GM12878 (cell line): ENCODE measurements at regions not wholly inside any gene's neighbourhood (a gene's known extent, or its start where the extent isn't known, plus 50 kb on each side); places are given as distances from the start of the nearest gene placed in this dataset.

Experiments used
- ATAC-seq: fragments of 200-7000 bp; cut with Tn5 transposase; 3 replicates; pipeline ENCODE4 v1.9.1; 2020; ENCODE audit warnings: mild to moderate bottlenecking, moderate library complexity
- BruUV-seq: library from RNA; stranded (reverse); fragments of 400-500 nt; replicated peaks from 2 replicates; lab custom pipeline; 2021; lab: Mats Ljungman, UMichigan
- CTCF ChIA-PET: fragments of 300-600 bp; sonication (Branson Sonifier 250); formaldehyde crosslinking; extraction: SDS; loops from one replicate; lab custom pipeline; 2021; ENCODE audit warnings: inconsistent platforms; lab: Yijun Ruan, JAX
- POLR2A ChIA-PET: fragments of 350-600 bp; formaldehyde crosslinking; extraction: SDS; loops from one replicate; lab custom pipeline; 2021; ENCODE audit warnings: inconsistent platforms; lab: Charles Lee
- RAD21 ChIA-PET: fragments of 300-600 bp; sonication (Branson Sonifier 250); formaldehyde crosslinking; loops from one replicate; lab custom pipeline; 2023; ENCODE audit warnings: antibody characterized with exemption; ENCODE audit not compliant: unreplicated experiment; lab: Charles Lee
- SMC1A ChIA-PET: fragments of 300-600 bp; sonication (Branson Sonifier 250); formaldehyde crosslinking; loops from one replicate; lab custom pipeline; 2023; ENCODE audit not compliant: unreplicated experiment, uncharacterized antibody; lab: Charles Lee
- DNase-seq: peaks from one replicate; pipeline ENCODE4 v3.0.0-alpha.2; 2011; ENCODE audit warnings: low read depth, low spot score
- FAIRE-seq: peaks from 3 replicates; lab custom pipeline; 2011; peaks lifted over from hg19 to GRCh38; lab: Jason Lieb, UNC
- H2AFZ ChIP-seq: 2 replicates; pipeline ENCODE4 v1.6.0; 2011; ENCODE audit warnings: low read depth, low read length, control low read depth; ENCODE audit not compliant: control insufficient read depth
- H3K27ac ChIP-seq: 2 replicates; pipeline ENCODE4 v1.5.1; 2011; ENCODE audit warnings: control low read depth; ENCODE audit not compliant: control insufficient read depth, insufficient read depth
- H3K27me3 ChIP-seq, 2 experiments: replicated peaks in 1 of 2; 2 replicates each; pipeline versions ENCODE4 v1.6.0 to v1.6.1; 2011; ENCODE audit warnings: low read length in 1 of 2; ENCODE audit not compliant: control insufficient read depth in 2 of 2, insufficient read depth in 2 of 2
- H3K36me3 ChIP-seq, 2 experiments: 2 replicates each; pipeline ENCODE4 v1.5.1; 2011; ENCODE audit warnings: low read length in 1 of 2; ENCODE audit not compliant: control insufficient read depth in 2 of 2, insufficient read depth in 2 of 2
- H3K4me1 ChIP-seq: 2 replicates; pipeline ENCODE4 v1.6.1; 2011; ENCODE audit warnings: mild to moderate bottlenecking, low read length, moderate library complexity, mixed read lengths; ENCODE audit not compliant: control insufficient read depth, insufficient read depth
- H3K4me2 ChIP-seq: 2 replicates; pipeline ENCODE4 v1.6.0; 2011; ENCODE audit warnings: control low read depth; ENCODE audit not compliant: control insufficient read depth, insufficient read depth
- H3K4me3 ChIP-seq: fragments of 200-600 bp; sonication (generic); 2 replicates; pipeline ENCODE4 v1.5.1; 2016
- H3K79me2 ChIP-seq: 2 replicates; pipeline ENCODE4 v1.6.0; 2011; ENCODE audit warnings: low read length; ENCODE audit not compliant: control insufficient read depth, insufficient read depth
- H3K9ac ChIP-seq: 2 replicates; pipeline ENCODE4 v1.8.0; 2011; ENCODE audit warnings: low read length, control low read depth, mixed read lengths; ENCODE audit not compliant: control insufficient read depth, insufficient read depth
- H3K9me3 ChIP-seq: replicated peaks from 3 replicates; pipeline ENCODE4 v1.5.1; 2011; ENCODE audit warnings: mild to moderate bottlenecking, low read length; ENCODE audit not compliant: control insufficient read depth, insufficient read depth
- H4K20me1 ChIP-seq: 2 replicates; pipeline ENCODE4 v1.6.0; 2011; ENCODE audit not compliant: control insufficient read depth, insufficient read depth
- BCLAF1 ChIP-seq: fragments of 450-650 bp; IDR thresholded peaks from 2 replicates; pipeline ENCODE4 v1.6.1; 2017; ENCODE audit warnings: antibody characterized with exemption, mild to moderate bottlenecking, moderate library complexity
- BHLHE40 ChIP-seq, 2 experiments: fragments of 450-650 bp in 1 of 2; IDR thresholded peaks; 2 replicates each; pipeline ENCODE4 v1.6.1; 2011 to 2017; ENCODE audit warnings: low read depth in 2 of 2, borderline replicate concordance in 1 of 2, improper control_type of control experiment in 1 of 2, low read length in 1 of 2, mild to moderate bottlenecking in 1 of 2
- CBX3 ChIP-seq: fragments of 200-600 bp; sonication (generic); IDR thresholded peaks from 2 replicates; pipeline ENCODE4 v1.6.1; 2016; ENCODE audit warnings: low read depth, borderline replicate concordance
- EGR1 ChIP-seq, 2 experiments: IDR thresholded peaks; 1 replicate in 1 of 2; 2 replicates in 1 of 2; pipeline ENCODE4 v1.6.1; 2011 to 2012; ENCODE audit warnings: low read depth in 2 of 2, low read length in 2 of 2, borderline replicate concordance in 1 of 2, mild to moderate bottlenecking in 1 of 2, moderate library complexity in 1 of 2
- GATAD2B ChIP-seq: fragments of 450-650 bp; conservative IDR thresholded peaks from 2 replicates; pipeline ENCODE4 v1.6.1; 2017; ENCODE audit warnings: low read depth, mild to moderate bottlenecking, moderate library complexity
- HDAC6 ChIP-seq: fragments of 200-600 bp; sonication (generic); IDR thresholded peaks from one replicate; pipeline ENCODE4 v1.8.0; 2017; ENCODE audit warnings: antibody characterized with exemption; ENCODE audit not compliant: unreplicated experiment
- KAT2A ChIP-seq: conservative IDR thresholded peaks from 2 replicates; pipeline ENCODE4 v1.6.1; 2011; ENCODE audit warnings: low read depth, low read length; ENCODE audit not compliant: control insufficient read depth
- LARP7 ChIP-seq: fragments of 450-650 bp; IDR thresholded peaks from 2 replicates; pipeline ENCODE4 v1.6.1; 2017; ENCODE audit warnings: mild to moderate bottlenecking
- MYB ChIP-seq: fragments of 150-350 bp; IDR thresholded peaks from 2 replicates; pipeline ENCODE4 v1.6.1; 2014; ENCODE audit warnings: mild to moderate bottlenecking, low read depth, low read length, borderline replicate concordance
- MYC ChIP-seq: IDR thresholded peaks from 2 replicates; pipeline ENCODE4 v1.6.1; 2011; ENCODE audit warnings: mild to moderate bottlenecking, low read length, moderate library complexity, inconsistent platforms; ENCODE audit not compliant: insufficient read depth, insufficient replicate concordance, insufficient read length, severe bottlenecking
- PAX8 ChIP-seq: fragments of 450-650 bp; IDR thresholded peaks from 2 replicates; pipeline ENCODE4 v1.6.1; 2017; ENCODE audit warnings: mild to moderate bottlenecking, moderate library complexity
- TBL1XR1 ChIP-seq: IDR thresholded peaks from 2 replicates; pipeline ENCODE4 v1.6.1; 2012; ENCODE audit warnings: low read depth, low read length, improper control_type of control experiment
- TCF7 ChIP-seq: IDR thresholded peaks from 2 replicates; pipeline ENCODE4 v1.6.1; 2014; ENCODE audit warnings: antibody characterized with exemption, borderline replicate concordance
- YBX1 ChIP-seq: fragments of 450-650 bp; IDR thresholded peaks from 2 replicates; pipeline ENCODE4 v1.6.1; 2016; ENCODE audit warnings: antibody characterized with exemption
- WGBS: methylation state at CpG from one replicate; pipeline ENCODE4 v1.1.6; 2016; ENCODE audit warnings: low lambda C conversion rate; ENCODE audit not compliant: insufficient replicate concordance, insufficient coverage; ENCODE audit errors: missing lambda C conversion rate; 5-methylcytosine and 5-hydroxymethylcytosine counted together
- in situ Hi-C: fragments of 300-500 bp; cut with MboI; formaldehyde crosslinking; loops from 9 replicates; pipeline ENCODE4 v1.14.3; 2018; ENCODE audit warnings: mixed read lengths
- intact Hi-C: fragments of 100-400 bp; cut with micrococcal nuclease; formaldehyde crosslinking; loops from one replicate; pipeline ENCODE4 v1.14.2; 2022; ENCODE audit not compliant: unreplicated experiment

GRCh38 chr6:155548576-155548975 lies 92.9 kb upstream of the NOX3 start (continued):
- no peak for TF ChIP-seq BCLAF1
- no peak for TF ChIP-seq BHLHE40 (IDR thresholded peaks at IDR 0.05; ENCODE audit: borderline replicate concordance in 1 of 2, low read depth in 2 of 2, low read length in 1 of 2)
- no peak for TF ChIP-seq CBX3
- TF ChIP-seq KAT2A = no peak
- no peak for TF ChIP-seq PAX8
- no peak for TF ChIP-seq HDAC6
- no peak for TF ChIP-seq YBX1
- no peak for TF ChIP-seq MYC

GRCh38 chr6:155544677-155545076 lies 89.0 kb upstream of the NOX3 start:
- ChIA-PET RAD21 (no interaction called here), SMC1A (interaction anchor here (2.3 kb wide), 1 partner anchor 217 kb away, joined by 8 read pairs; no protein-coding TSS in a partner anchor), CTCF (no interaction called here), POLR2A (no interaction called here)
- H3K4me3 ChIP-seq = no peak overlapping the region
- intact Hi-C loops = no loop called here
- BruUV-seq = no TSS peak
- DNase-seq = no peak
- H3K27me3 ChIP-seq = 0 out of 4 replicates have a peak, but pooled peaks cover 0 to 2% of the 10 kb centered on the region in 2 experiments
- TF ChIP-seq HDAC6 (no peak), TCF7 (no peak), EGR1 (IDR thresholded peaks at IDR 0.05; ENCODE audit: borderline replicate concordance in 1 of 2, low read depth in 2 of 2, low read length in 2 of 2) (no peak), MYB (no peak), TBL1XR1 (no peak), GATAD2B (no peak), LARP7 (no peak)
- no peaks in the 10 kb centered on the region for H3K9me3 ChIP-seq
- no peak overlapping the region for H3K4me2 ChIP-seq
- H3K9ac ChIP-seq = no peak overlapping the region
- H3K27ac ChIP-seq = no peak overlapping the region
- no peaks in the 10 kb centered on the region for H3K4me1 ChIP-seq
- no peak for ATAC-seq
- in situ Hi-C loops = no loop called here
- WGBS = 89% methylated on average over 2 of the region's 2 CpGs
- no peaks in the 10 kb centered on the region for H3K36me3 ChIP-seq
- H4K20me1 ChIP-seq = no peaks in the 10 kb centered on the region
- no peak overlapping the region for H2AFZ ChIP-seq
- H3K79me2 ChIP-seq = no peaks in the 10 kb centered on the region
- FAIRE-seq = no peak
